Sigmoid colon (tissue), 6 donors: ENCODE measurements at regions not wholly inside any gene's neighbourhood (a gene's known extent, or its start where the extent isn't known, plus 50 kb on each side); places are given as distances from the start of the nearest gene placed in this dataset.

Experiments
- DNase-seq: peaks from one replicate; pipeline ENCODE4 v3.0.0-alpha.2; 2019
- H3K27ac ChIP-seq, 4 donors: fragments of 200-600 bp; sonication (generic); one replicate each; pipeline ENCODE4 v1.5.1; 2016 to 2019; ENCODE audit warnings: mild to moderate bottlenecking in 1 of 4
- H3K27me3 ChIP-seq, 3 donors: fragments of 200-600 bp; sonication (generic); one replicate each; pipeline ENCODE4 v1.5.1; 2019; ENCODE audit warnings: mild to moderate bottlenecking in 1 of 3
- H3K36me3 ChIP-seq, 4 donors: fragments of 200-600 bp; sonication (generic); one replicate each; pipeline ENCODE4 v1.5.1; 2016 to 2019
- H3K4me1 ChIP-seq, 4 donors: fragments of 200-600 bp; sonication (generic); one replicate each; pipeline ENCODE4 v1.5.1; 2017 to 2019
- H3K4me3 ChIP-seq, 4 donors: fragments of 200-600 bp; sonication (generic); one replicate each; pipeline ENCODE4 v1.5.1; 2017 to 2019; ENCODE audit warnings: mild to moderate bottlenecking in 2 of 4, moderate library complexity in 1 of 4
- H3K9me3 ChIP-seq, 4 donors: fragments of 200-600 bp in 3 of 4; sonication (generic) in 3 of 4; one replicate each; pipeline versions ENCODE4 v1.5.1 to v1.6.1; 2013 to 2019
- EP300 ChIP-seq, 4 donors: sonication (generic); formaldehyde crosslinking; IDR thresholded peaks; one replicate each; pipeline ENCODE4 v1.6.1; 2017; ENCODE audit warnings: antibody characterized with exemption in 4 of 4
- POLR2A ChIP-seq, 2 donors: fragments of 450-650 bp; IDR thresholded peaks; one replicate each; pipeline ENCODE4 v1.6.1; 2016; ENCODE audit warnings: antibody characterized with exemption in 2 of 2, mild to moderate bottlenecking in 2 of 2, moderate library complexity in 2 of 2
- POLR2AphosphoS5 ChIP-seq, 4 donors: sonication (generic); formaldehyde crosslinking; IDR thresholded peaks; one replicate each; pipeline ENCODE4 v1.6.1; 2017; ENCODE audit warnings: antibody characterized with exemption in 4 of 4
- WGBS, 2 donors: extraction: QIAGEN DNeasy Blood & Tissue Kit; methylation state at CpG; one replicate each; pipeline ENCODE4 v1.1.7; 2013; 5-methylcytosine and 5-hydroxymethylcytosine counted together
- intact Hi-C: fragments of 100-400 bp; cut with DNase I; formaldehyde crosslinking; loops from one replicate; pipeline ENCODE4 v1.15.1; 2023
- TF ChIP-seq, protein P1 (sequence below), 4 experiments: fragments of 450-650 bp in 3 of 4; fragments of 200-600 bp in 1 of 4; IDR thresholded peaks; one replicate each; pipeline ENCODE4 v1.5.1; 2016 to 2019; ENCODE audit warnings: antibody characterized with exemption in 4 of 4, mild to moderate bottlenecking in 3 of 4, moderate library complexity in 2 of 4
- donor health status: healthy with polysubstance abuse.
- donor health status: healthy.

DNA sequence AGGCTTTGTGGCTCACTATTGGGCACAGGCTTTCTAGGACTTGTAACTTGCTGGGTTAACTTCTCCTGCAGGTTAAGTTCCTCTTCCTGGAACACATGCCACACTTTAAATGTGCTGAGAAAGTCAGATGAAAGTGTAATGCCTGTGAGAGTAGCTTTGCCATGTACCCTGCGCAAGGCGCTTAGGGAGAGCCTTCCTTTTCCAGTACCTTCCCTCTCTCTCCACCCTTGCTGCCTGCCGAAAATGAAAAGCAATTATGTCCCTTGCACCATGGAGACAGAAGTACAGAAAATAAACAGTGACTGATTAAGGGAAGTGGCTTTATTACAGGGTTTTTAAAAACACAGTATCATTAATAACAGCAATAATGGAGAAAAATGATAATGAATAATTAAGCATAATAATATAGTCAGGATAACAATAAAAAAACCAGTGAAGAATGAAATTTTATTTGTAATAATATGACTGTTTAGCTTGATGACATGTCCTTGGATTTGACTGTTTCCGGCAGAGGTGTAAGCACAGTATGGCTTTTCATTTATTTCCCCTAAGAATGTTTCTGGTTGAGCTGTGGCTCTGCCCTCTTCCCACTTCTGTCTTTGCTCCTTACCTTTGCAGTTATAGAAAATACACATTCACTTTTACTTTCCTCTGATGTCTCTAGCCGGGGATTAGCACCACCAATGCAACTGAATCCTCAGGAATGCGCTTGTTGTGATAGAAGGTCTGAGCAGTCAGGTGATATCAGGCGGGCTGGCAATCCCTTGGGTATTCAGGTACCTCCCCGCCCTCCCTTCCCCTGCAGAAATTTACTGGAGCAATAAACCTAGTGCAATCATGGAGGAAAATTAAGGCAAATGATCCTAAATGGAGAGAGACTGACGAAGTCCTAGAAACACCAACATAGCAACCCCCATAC is 472.3 kb upstream of the CITED2 start:
- no peaks in the 10 kb centered on the region for H3K27me3 ChIP-seq
- WGBS, 2 donors = 21 to 58% methylated on average over 9 of the region's 9 CpGs
- TF ChIP-seq POLR2AphosphoS5 (IDR thresholded peaks at IDR 0.05) (peak in 1 of 4 donors; percentile 17), EP300 (IDR thresholded peaks at IDR 0.05) (no peak)
- TF ChIP-seq, protein P1, sequence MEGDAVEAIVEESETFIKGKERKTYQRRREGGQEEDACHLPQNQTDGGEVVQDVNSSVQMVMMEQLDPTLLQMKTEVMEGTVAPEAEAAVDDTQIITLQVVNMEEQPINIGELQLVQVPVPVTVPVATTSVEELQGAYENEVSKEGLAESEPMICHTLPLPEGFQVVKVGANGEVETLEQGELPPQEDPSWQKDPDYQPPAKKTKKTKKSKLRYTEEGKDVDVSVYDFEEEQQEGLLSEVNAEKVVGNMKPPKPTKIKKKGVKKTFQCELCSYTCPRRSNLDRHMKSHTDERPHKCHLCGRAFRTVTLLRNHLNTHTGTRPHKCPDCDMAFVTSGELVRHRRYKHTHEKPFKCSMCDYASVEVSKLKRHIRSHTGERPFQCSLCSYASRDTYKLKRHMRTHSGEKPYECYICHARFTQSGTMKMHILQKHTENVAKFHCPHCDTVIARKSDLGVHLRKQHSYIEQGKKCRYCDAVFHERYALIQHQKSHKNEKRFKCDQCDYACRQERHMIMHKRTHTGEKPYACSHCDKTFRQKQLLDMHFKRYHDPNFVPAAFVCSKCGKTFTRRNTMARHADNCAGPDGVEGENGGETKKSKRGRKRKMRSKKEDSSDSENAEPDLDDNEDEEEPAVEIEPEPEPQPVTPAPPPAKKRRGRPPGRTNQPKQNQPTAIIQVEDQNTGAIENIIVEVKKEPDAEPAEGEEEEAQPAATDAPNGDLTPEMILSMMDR (IDR thresholded peaks at IDR 0.05) = no peak
- no peak for DNase-seq
- intact Hi-C loops = no loop called here
- H3K4me1 ChIP-seq = peaks cover 0 to 20% (median 12%) of the 10 kb centered on the region in 4 donors
- H3K36me3 ChIP-seq = no peaks in the 10 kb centered on the region
- no peak overlapping the region for H3K4me3 ChIP-seq
- peaks cover 0 to 4% (median 2%) of the 10 kb centered on the region in 4 donors for H3K9me3 ChIP-seq
- H3K27ac ChIP-seq = peak overlapping the region in 3 of 4 donors; percentile 6 to 56 (median 16)

DNA sequence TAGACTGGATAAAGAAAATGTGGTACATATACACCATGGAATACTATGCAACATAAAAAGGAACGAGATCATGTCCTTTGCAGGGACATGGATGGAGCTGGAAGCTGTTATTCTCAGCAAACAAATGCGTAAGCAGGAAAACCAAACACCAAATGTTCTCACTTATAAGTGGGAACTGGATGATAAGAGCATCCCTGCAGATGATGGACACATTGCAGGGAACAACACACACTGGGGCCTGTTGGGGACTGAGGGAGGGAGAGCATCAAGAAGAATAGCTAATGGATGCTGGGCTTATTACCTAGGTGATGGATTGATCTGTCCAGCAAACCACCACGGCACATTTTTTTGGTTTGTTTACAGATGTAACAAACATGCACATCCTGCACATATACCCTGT is 470.5 kb upstream of the CITED2 start:
- Histone ChIP-seq H3K4me3 (no peak overlapping the region), H3K36me3 (no peaks in the 10 kb centered on the region), H3K4me1 (peaks cover 0 to 20% (median 12%) of the 10 kb centered on the region in 4 donors), H3K27me3 (no peaks in the 10 kb centered on the region), H3K27ac (no peak overlapping the region), H3K9me3 (no peaks in the 10 kb centered on the region)
- TF ChIP-seq POLR2A (IDR thresholded peaks at IDR 0.05) = no peak
- TF ChIP-seq, protein P1 (IDR thresholded peaks at IDR 0.05) = no peak
- intact Hi-C loops = no loop called here
- 93 to 94% methylated on average over 3 of the region's 3 CpGs for WGBS, 2 donors
- DNase-seq = no peak

DNA sequence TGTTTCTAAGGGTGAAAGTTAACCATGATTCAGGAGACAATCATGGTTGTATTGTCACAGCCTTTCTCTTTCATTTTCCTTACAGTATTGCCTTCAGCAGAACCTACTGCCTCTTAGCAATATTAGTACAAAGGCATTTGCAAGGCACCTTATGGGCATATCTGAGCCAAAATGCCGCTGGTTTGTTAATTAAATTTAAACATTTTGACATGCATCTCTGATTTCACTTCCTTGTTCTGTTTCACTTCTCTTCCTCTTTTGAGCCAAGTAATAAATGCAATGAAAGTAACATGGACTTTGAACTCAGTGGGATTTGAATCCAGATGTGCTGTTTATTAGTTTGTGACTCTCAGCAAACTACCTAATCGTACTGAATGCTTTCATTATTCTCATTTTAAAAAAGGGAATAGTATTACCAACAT is 467.4 kb upstream of the CITED2 start:
- intact Hi-C loops = no loop called here
- no peaks in the 10 kb centered on the region for H3K27me3 ChIP-seq
- H3K27ac ChIP-seq = no peak overlapping the region
- no peak for TF ChIP-seq POLR2AphosphoS5 (IDR thresholded peaks at IDR 0.05)
- TF ChIP-seq POLR2A (IDR thresholded peaks at IDR 0.05) = no peak
- TF ChIP-seq EP300 (IDR thresholded peaks at IDR 0.05) = no peak
- TF ChIP-seq, protein P1 (IDR thresholded peaks at IDR 0.05) = no peak
- WGBS, 2 donors = 15 to 34% methylated on average over 2 of the region's 2 CpGs
- H3K36me3 ChIP-seq = no peaks in the 10 kb centered on the region
- peaks cover 0 to 8% (median 6%) of the 10 kb centered on the region in 4 donors for H3K4me1 ChIP-seq
- H3K9me3 ChIP-seq = no peaks in the 10 kb centered on the region
- no peak overlapping the region for H3K4me3 ChIP-seq
- DNase-seq = no peak

DNA sequence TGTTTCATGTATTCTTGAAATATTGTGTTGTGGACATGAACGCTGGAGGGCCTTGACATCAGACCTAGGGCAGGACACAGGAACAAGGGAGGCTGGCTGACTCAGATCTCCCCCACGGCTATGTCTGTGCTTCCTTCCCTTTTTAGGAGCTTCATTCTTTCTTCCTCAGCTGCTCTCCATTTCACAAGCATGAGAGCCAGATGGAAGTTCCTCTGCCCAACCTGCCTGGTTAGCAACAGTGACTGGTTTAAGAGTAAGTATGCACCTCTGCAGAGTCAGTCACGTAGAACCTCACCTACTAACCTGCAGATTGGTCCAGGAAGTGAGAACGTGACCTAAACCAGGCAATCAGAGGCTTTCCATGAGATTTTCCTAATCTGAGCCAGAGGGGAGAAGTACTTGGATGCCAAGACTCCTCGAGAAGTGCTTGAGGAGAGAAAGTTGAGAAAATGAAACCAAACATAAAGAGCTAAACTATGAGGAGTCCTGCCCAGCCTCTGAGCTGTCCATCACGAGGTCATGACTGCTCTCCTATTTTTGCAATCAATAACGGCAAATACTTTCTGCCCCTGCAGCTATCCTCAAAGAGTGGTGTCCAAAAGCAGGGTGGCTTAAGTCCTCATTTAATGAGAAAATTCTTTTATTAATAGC is 465.2 kb upstream of the CITED2 start:
- Histone ChIP-seq H3K4me3 (peak overlapping the region in 1 of 4 donors; percentile 6), H3K36me3 (no peaks in the 10 kb centered on the region), H3K9me3 (no peaks in the 10 kb centered on the region), H3K27me3 (no peaks in the 10 kb centered on the region), H3K27ac (peak overlapping the region; percentile 21 to 35 (median 24)), H3K4me1 (no peaks in the 10 kb centered on the region)
- no peak for TF ChIP-seq POLR2A (IDR thresholded peaks at IDR 0.05)
- TF ChIP-seq EP300 (IDR thresholded peaks at IDR 0.05) = peak in 1 of 4 donors; percentile 24
- TF ChIP-seq POLR2AphosphoS5 (IDR thresholded peaks at IDR 0.05) = no peak
- TF ChIP-seq, protein P1 (IDR thresholded peaks at IDR 0.05) = no peak
- intact Hi-C loops = no loop called here
- DNase-seq = peak; percentile 74
- WGBS, 2 donors = 68 to 88% methylated on average over 7 of the region's 7 CpGs
